ENCODE measurements at regions not wholly inside any gene's neighbourhood (a gene's known extent, or its start where the extent isn't known, plus 50 kb on each side); places are given as distances from the start of the nearest gene placed in this dataset.

DNA sequence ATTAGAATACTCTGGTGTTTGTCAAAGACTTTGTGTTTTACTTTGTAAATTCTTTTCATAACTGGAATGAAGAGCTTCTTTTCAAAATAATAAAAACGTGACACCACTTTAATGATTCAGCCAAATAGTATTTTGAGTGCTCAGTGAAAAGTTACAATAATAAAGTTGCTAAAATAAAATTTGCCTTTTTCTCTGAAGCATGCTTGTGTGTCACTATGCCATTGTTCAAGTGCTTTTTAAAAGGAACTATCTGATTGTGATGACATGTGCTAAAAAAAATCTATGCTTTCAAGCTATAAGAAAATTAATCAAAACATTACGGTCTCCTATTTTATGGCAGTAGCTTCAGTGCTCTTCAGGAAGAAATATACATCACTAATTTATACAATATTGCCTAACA is 1290.5 kb upstream of the B3GALT2 start:
- TF ChIP-seq ZFP30 (CRISPR knock-in tag; IDR thresholded peaks at IDR 0.05) (no peak), ARNTL (CRISPR knock-in tag; IDR thresholded peaks at IDR 0.05; ENCODE audit: borderline replicate concordance, low read depth) (no peak), ZNF8 (CRISPR knock-in tag; IDR thresholded peaks at IDR 0.05) (no peak), OSR1 (CRISPR knock-in tag; IDR thresholded peaks at IDR 0.05) (no peak), SNAI2 (CRISPR knock-in tag; IDR thresholded peaks at IDR 0.05) (no peak)
- TF ChIP-seq, protein P1, sequence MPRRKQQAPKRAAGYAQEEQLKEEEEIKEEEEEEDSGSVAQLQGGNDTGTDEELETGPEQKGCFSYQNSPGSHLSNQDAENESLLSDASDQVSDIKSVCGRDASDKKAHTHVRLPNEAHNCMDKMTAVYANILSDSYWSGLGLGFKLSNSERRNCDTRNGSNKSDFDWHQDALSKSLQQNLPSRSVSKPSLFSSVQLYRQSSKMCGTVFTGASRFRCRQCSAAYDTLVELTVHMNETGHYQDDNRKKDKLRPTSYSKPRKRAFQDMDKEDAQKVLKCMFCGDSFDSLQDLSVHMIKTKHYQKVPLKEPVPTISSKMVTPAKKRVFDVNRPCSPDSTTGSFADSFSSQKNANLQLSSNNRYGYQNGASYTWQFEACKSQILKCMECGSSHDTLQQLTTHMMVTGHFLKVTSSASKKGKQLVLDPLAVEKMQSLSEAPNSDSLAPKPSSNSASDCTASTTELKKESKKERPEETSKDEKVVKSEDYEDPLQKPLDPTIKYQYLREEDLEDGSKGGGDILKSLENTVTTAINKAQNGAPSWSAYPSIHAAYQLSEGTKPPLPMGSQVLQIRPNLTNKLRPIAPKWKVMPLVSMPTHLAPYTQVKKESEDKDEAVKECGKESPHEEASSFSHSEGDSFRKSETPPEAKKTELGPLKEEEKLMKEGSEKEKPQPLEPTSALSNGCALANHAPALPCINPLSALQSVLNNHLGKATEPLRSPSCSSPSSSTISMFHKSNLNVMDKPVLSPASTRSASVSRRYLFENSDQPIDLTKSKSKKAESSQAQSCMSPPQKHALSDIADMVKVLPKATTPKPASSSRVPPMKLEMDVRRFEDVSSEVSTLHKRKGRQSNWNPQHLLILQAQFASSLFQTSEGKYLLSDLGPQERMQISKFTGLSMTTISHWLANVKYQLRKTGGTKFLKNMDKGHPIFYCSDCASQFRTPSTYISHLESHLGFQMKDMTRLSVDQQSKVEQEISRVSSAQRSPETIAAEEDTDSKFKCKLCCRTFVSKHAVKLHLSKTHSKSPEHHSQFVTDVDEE (CRISPR knock-in tag; IDR thresholded peaks at IDR 0.05) = no peak
- TF ChIP-seq, protein P2, sequence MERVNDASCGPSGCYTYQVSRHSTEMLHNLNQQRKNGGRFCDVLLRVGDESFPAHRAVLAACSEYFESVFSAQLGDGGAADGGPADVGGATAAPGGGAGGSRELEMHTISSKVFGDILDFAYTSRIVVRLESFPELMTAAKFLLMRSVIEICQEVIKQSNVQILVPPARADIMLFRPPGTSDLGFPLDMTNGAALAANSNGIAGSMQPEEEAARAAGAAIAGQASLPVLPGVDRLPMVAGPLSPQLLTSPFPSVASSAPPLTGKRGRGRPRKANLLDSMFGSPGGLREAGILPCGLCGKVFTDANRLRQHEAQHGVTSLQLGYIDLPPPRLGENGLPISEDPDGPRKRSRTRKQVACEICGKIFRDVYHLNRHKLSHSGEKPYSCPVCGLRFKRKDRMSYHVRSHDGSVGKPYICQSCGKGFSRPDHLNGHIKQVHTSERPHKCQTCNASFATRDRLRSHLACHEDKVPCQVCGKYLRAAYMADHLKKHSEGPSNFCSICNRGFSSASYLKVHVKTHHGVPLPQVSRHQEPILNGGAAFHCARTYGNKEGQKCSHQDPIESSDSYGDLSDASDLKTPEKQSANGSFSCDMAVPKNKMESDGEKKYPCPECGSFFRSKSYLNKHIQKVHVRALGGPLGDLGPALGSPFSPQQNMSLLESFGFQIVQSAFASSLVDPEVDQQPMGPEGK (CRISPR knock-in tag; IDR thresholded peaks at IDR 0.05; ENCODE audit: borderline replicate concordance) = no peak
